Neural cell (in vitro differentiated cells): ENCODE measurements at regions not wholly inside any gene's neighbourhood (a gene's known extent, or its start where the extent isn't known, plus 50 kb on each side); places are given as distances from the start of the nearest gene placed in this dataset.

Source experiments
- H2AFZ ChIP-seq: fragments of 200-600, 300-800 bp; sonication (generic), shearing (Covaris generic); 2 replicates; pipeline ENCODE4 v1.6.0; 2014; ENCODE audit warnings: low read depth, mild to moderate bottlenecking, antibody characterized with exemption, low read length, moderate library complexity
- H3F3A ChIP-seq: fragments of 200-600 bp; shearing (Covaris generic); 2 replicates; pipeline ENCODE4 v1.6.1; 2016; ENCODE audit warnings: mild to moderate bottlenecking, moderate library complexity, mixed read lengths, antibody characterized with exemption, low read length; ENCODE audit not compliant: insufficient read depth, poor library complexity, severe bottlenecking
- H3K27ac ChIP-seq: fragments of 200-600, 300-800 bp; sonication (generic), shearing (Covaris generic); 2 replicates; pipeline ENCODE4 v1.5.1; 2014; ENCODE audit warnings: mild to moderate bottlenecking, low read length, moderate library complexity
- H3K27me3 ChIP-seq: fragments of 300-800, 200-600 bp; sonication (generic), shearing (Covaris generic); 2 replicates; pipeline ENCODE4 v1.6.0; 2014; ENCODE audit warnings: mild to moderate bottlenecking, low read depth, low read length, moderate library complexity; ENCODE audit not compliant: insufficient read depth
- H3K36me3 ChIP-seq: fragments of 300-800, 200-600 bp; sonication (generic), shearing (Covaris generic); 2 replicates; pipeline ENCODE4 v1.5.1; 2014; ENCODE audit warnings: mild to moderate bottlenecking, antibody characterized with exemption, low read length, moderate library complexity; ENCODE audit not compliant: insufficient read depth
- H3K4me2 ChIP-seq: fragments of 300-800, 200-600 bp; sonication (generic), shearing (Covaris generic); 2 replicates; pipeline ENCODE4 v1.6.0; 2014; ENCODE audit warnings: mild to moderate bottlenecking, low read length
- H3K4me3 ChIP-seq: fragments of 300-800, 200-600 bp; sonication (generic), shearing (Covaris generic); 2 replicates; pipeline ENCODE4 v1.5.1; 2014; ENCODE audit warnings: mild to moderate bottlenecking, low read length, moderate library complexity
- H3K79me2 ChIP-seq: fragments of 200-600 bp; shearing (Covaris generic); replicated peaks from 2 replicates; pipeline ENCODE4 v1.6.0; 2014; ENCODE audit warnings: mild to moderate bottlenecking, low read length, moderate library complexity; ENCODE audit not compliant: insufficient read depth
- H3K9ac ChIP-seq: fragments of 300-800, 200-600 bp; sonication (generic), shearing (Covaris generic); 2 replicates; pipeline ENCODE4 v1.6.1; 2016; ENCODE audit warnings: mild to moderate bottlenecking, low read length, mixed read lengths
- H3K9me2 ChIP-seq: fragments of 200-600 bp; shearing (Covaris generic); 2 replicates; pipeline ENCODE4 v1.6.1; 2016; ENCODE audit warnings: mild to moderate bottlenecking, low read length, mixed read lengths; ENCODE audit not compliant: insufficient read depth
- H3K9me3 ChIP-seq: fragments of 200-600, 300-800 bp; sonication (generic), shearing (Covaris generic); 2 replicates; pipeline ENCODE4 v1.6.1; 2016; ENCODE audit warnings: mild to moderate bottlenecking, mixed run types, low read length, moderate library complexity, mixed read lengths
- H4K20me1 ChIP-seq: fragments of 200-600 bp; shearing (Covaris generic); 2 replicates; pipeline ENCODE4 v1.6.1; 2016; ENCODE audit warnings: mild to moderate bottlenecking, mixed run types; ENCODE audit not compliant: insufficient read depth
- CTCF ChIP-seq: fragments of 450-650 bp; IDR thresholded peaks from 2 replicates; pipeline ENCODE4 v1.5.1; 2014; ENCODE audit warnings: antibody characterized with exemption, mild to moderate bottlenecking, moderate library complexity; ENCODE audit not compliant: poor library complexity, severe bottlenecking
- EP300 ChIP-seq: fragments of 450-650 bp; conservative IDR thresholded peaks from 2 replicates; pipeline ENCODE4 v1.6.1; 2014; ENCODE audit warnings: antibody characterized with exemption, mild to moderate bottlenecking, moderate library complexity; ENCODE audit not compliant: poor library complexity, severe bottlenecking
- EZH2 ChIP-seq: fragments of 200-600, 300-800 bp; shearing (Covaris generic), sonication (generic); IDR thresholded peaks from 2 replicates; pipeline ENCODE4 v1.6.1; 2014; ENCODE audit warnings: antibody characterized with exemption, low read length, borderline replicate concordance, mild to moderate bottlenecking; ENCODE audit not compliant: insufficient read depth, poor library complexity, severe bottlenecking
- MXI1 ChIP-seq: fragments of 450-650 bp; conservative IDR thresholded peaks from 2 replicates; pipeline ENCODE4 v1.6.1; 2014; ENCODE audit warnings: antibody characterized with exemption, mild to moderate bottlenecking; ENCODE audit not compliant: poor library complexity, severe bottlenecking
- POLR2AphosphoS5 ChIP-seq: IDR thresholded peaks from 2 replicates; pipeline ENCODE4 v1.6.1; 2012
- RAD21 ChIP-seq: fragments of 450-650 bp; conservative IDR thresholded peaks from 2 replicates; pipeline ENCODE4 v1.6.1; 2014; ENCODE audit warnings: antibody characterized with exemption, mild to moderate bottlenecking, moderate library complexity
- SMC3 ChIP-seq: fragments of 450-650 bp; conservative IDR thresholded peaks from 2 replicates; pipeline ENCODE4 v1.6.1; 2014; ENCODE audit warnings: antibody characterized with exemption, mild to moderate bottlenecking, moderate library complexity; ENCODE audit not compliant: poor library complexity
- TAF1 ChIP-seq: IDR thresholded peaks from 2 replicates; pipeline ENCODE4 v1.6.1; 2012; ENCODE audit warnings: low read depth
- TF ChIP-seq, protein P1 (sequence below): IDR thresholded peaks from 2 replicates; pipeline ENCODE4 v1.6.1; 2012; ENCODE audit warnings: borderline replicate concordance

GRCh38 chr5:139741823-139742172 lies 53.8 kb upstream of the PSD2 start:
- no peaks in the 10 kb centered on the region for H3K36me3 ChIP-seq
- no peak overlapping the region for H3K4me3 ChIP-seq
- H3K79me2 ChIP-seq = no peaks in the 10 kb centered on the region
- no peak overlapping the region for H3K9ac ChIP-seq
- H3K4me2 ChIP-seq = no peak overlapping the region
- H3K27ac ChIP-seq = no peak overlapping the region
- H3K9me2 ChIP-seq = no peaks in the 10 kb centered on the region
- H2AFZ ChIP-seq = no peak overlapping the region
- H3K9me3 ChIP-seq = no peaks in the 10 kb centered on the region
- peaks cover 12% of the 10 kb centered on the region for H3K27me3 ChIP-seq
- TF ChIP-seq TAF1 (no peak), EP300 (no peak), EZH2 (no peak), POLR2AphosphoS5 (no peak), SMC3 (no peak), CTCF (no peak), RAD21 (no peak), MXI1 (no peak)
- TF ChIP-seq, protein P1, sequence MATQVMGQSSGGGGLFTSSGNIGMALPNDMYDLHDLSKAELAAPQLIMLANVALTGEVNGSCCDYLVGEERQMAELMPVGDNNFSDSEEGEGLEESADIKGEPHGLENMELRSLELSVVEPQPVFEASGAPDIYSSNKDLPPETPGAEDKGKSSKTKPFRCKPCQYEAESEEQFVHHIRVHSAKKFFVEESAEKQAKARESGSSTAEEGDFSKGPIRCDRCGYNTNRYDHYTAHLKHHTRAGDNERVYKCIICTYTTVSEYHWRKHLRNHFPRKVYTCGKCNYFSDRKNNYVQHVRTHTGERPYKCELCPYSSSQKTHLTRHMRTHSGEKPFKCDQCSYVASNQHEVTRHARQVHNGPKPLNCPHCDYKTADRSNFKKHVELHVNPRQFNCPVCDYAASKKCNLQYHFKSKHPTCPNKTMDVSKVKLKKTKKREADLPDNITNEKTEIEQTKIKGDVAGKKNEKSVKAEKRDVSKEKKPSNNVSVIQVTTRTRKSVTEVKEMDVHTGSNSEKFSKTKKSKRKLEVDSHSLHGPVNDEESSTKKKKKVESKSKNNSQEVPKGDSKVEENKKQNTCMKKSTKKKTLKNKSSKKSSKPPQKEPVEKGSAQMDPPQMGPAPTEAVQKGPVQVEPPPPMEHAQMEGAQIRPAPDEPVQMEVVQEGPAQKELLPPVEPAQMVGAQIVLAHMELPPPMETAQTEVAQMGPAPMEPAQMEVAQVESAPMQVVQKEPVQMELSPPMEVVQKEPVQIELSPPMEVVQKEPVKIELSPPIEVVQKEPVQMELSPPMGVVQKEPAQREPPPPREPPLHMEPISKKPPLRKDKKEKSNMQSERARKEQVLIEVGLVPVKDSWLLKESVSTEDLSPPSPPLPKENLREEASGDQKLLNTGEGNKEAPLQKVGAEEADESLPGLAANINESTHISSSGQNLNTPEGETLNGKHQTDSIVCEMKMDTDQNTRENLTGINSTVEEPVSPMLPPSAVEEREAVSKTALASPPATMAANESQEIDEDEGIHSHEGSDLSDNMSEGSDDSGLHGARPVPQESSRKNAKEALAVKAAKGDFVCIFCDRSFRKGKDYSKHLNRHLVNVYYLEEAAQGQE = no peak
- no peaks in the 10 kb centered on the region for H4K20me1 ChIP-seq
- no peaks in the 10 kb centered on the region for H3F3A ChIP-seq

- no peak overlapping the region for H3K4me2 ChIP-seq
- H3K9me2 ChIP-seq = no peaks in the 10 kb centered on the region
- no peak overlapping the region for H2AFZ ChIP-seq
- no peaks in the 10 kb centered on the region for H3K79me2 ChIP-seq
- no peak overlapping the region for H3K9ac ChIP-seq
- H3F3A ChIP-seq = no peaks in the 10 kb centered on the region
- TF ChIP-seq CTCF = no peak
- no peak for TF ChIP-seq EP300
- no peak overlapping the region for H3K27ac ChIP-seq
- H3K36me3 ChIP-seq = no peaks in the 10 kb centered on the region
- no peaks in the 10 kb centered on the region for H3K9me3 ChIP-seq
- no peaks in the 10 kb centered on the region for H4K20me1 ChIP-seq
- no peak overlapping the region for H3K4me3 ChIP-seq
- H3K27me3 ChIP-seq = peaks cover 18% of the 10 kb centered on the region
Observed at GRCh38 chr5:139742173-139742903, 53.3 kb upstream of the PSD2 start.
